OCI-LY1 (cell line): ENCODE measurements at regions not wholly inside any gene's neighbourhood (a gene's known extent, or its start where the extent isn't known, plus 50 kb on each side); places are given as distances from the start of the nearest gene placed in this dataset.

ENCODE experiments used
- CTCF ChIP-seq: fragments of 200-600 bp; sonication (generic), shearing (Covaris generic); IDR thresholded peaks from 2 replicates; pipeline ENCODE4 v1.5.1; 2017; ENCODE audit warnings: mild to moderate bottlenecking, antibody characterized with exemption, low read length, moderate library complexity, mixed read lengths
- EZH2 ChIP-seq: fragments of 200-600 bp; sonication (generic), shearing (Covaris generic); IDR thresholded peaks from 2 replicates; pipeline ENCODE4 v1.8.0; 2017; ENCODE audit warnings: borderline replicate concordance, mixed run types, mild to moderate bottlenecking, antibody characterized with exemption, low read length, moderate library complexity, mixed read lengths

GRCh38 chr5:61884252-61884855 is 421.7 kb upstream of the KIF2A start:
- TF ChIP-seq CTCF (no peak), EZH2 (no peak)
